Trophoblast cell (in vitro differentiated cells and primary cell): ENCODE measurements at regions not wholly inside any gene's neighbourhood (a gene's known extent, or its start where the extent isn't known, plus 50 kb on each side); places are given as distances from the start of the nearest gene placed in this dataset.
A peak's percentile ranks its signal among the peaks of the same experiment; 100 is the strongest.

Source experiments
- DNase-seq, 2 donors: peaks; one replicate each; pipeline ENCODE4 v3.0.0-alpha.2; 2016
- H2AFZ ChIP-seq: 2 replicates; pipeline ENCODE4 v1.6.1; 2013; ENCODE audit warnings: low read length, moderate library complexity, mild to moderate bottlenecking; ENCODE audit not compliant: insufficient read depth, poor library complexity
- H2AK5ac ChIP-seq: 2 replicates; pipeline ENCODE4 v1.6.1; 2013; ENCODE audit warnings: mild to moderate bottlenecking, low read length
- H2BK120ac ChIP-seq: 2 replicates; pipeline ENCODE4 v1.6.1; 2013; ENCODE audit warnings: low read length, mild to moderate bottlenecking, moderate library complexity; ENCODE audit not compliant: insufficient read depth, poor library complexity
- H2BK12ac ChIP-seq: 2 replicates; pipeline ENCODE4 v1.6.1; 2013; ENCODE audit warnings: mild to moderate bottlenecking, low read length, moderate library complexity
- H2BK5ac ChIP-seq: 2 replicates; pipeline ENCODE4 v1.6.1; 2013; ENCODE audit warnings: low read length, low read depth, moderate library complexity, mild to moderate bottlenecking; ENCODE audit not compliant: poor library complexity
- H3K14ac ChIP-seq: 2 replicates; pipeline ENCODE4 v1.6.1; 2013; ENCODE audit warnings: mild to moderate bottlenecking, low read length
- H3K18ac ChIP-seq: 2 replicates; pipeline ENCODE4 v1.6.1; 2013; ENCODE audit warnings: mild to moderate bottlenecking, low read length
- H3K23ac ChIP-seq: 2 replicates; pipeline ENCODE4 v1.6.1; 2013; ENCODE audit warnings: low read length
- H3K27ac ChIP-seq: 2 replicates; pipeline ENCODE4 v1.5.1; 2013; ENCODE audit warnings: low read depth, mild to moderate bottlenecking, inconsistent platforms, low read length, moderate library complexity
- H3K27me3 ChIP-seq: 2 replicates; pipeline ENCODE4 v1.6.1; 2013; ENCODE audit warnings: inconsistent platforms, mild to moderate bottlenecking, low read length, moderate library complexity; ENCODE audit not compliant: insufficient read depth
- H3K36me3 ChIP-seq, 2 experiments: 1 replicate in 1 of 2; 2 replicates in 1 of 2; pipeline ENCODE4 v1.6.1; 2013; ENCODE audit warnings: low read length in 2 of 2, mild to moderate bottlenecking in 2 of 2, moderate library complexity in 1 of 2; ENCODE audit not compliant: insufficient read depth in 2 of 2, control insufficient read depth in 1 of 2
- H3K4ac ChIP-seq: 2 replicates; pipeline ENCODE4 v1.6.1; 2013; ENCODE audit warnings: low read depth, mild to moderate bottlenecking, low read length, moderate library complexity
- H3K4me1 ChIP-seq, 2 experiments: 1 replicate in 1 of 2; 2 replicates in 1 of 2; pipeline ENCODE4 v1.6.1; 2013; ENCODE audit warnings: low read length in 2 of 2, mild to moderate bottlenecking in 2 of 2, moderate library complexity in 1 of 2; ENCODE audit not compliant: insufficient read depth in 2 of 2, control insufficient read depth in 1 of 2
- H3K4me2 ChIP-seq: 2 replicates; pipeline ENCODE4 v1.6.1; 2013; ENCODE audit warnings: inconsistent platforms, mild to moderate bottlenecking, low read length, moderate library complexity
- H3K4me3 ChIP-seq: 2 replicates; pipeline ENCODE4 v1.5.1; 2013; ENCODE audit warnings: mild to moderate bottlenecking, low read depth, low read length, inconsistent platforms
- H3K79me1 ChIP-seq: one replicate; pipeline ENCODE4 v1.6.1; 2013; ENCODE audit warnings: low read length
- H3K79me2 ChIP-seq: 2 replicates; pipeline ENCODE4 v1.6.1; 2013; ENCODE audit warnings: low read length, mild to moderate bottlenecking; ENCODE audit not compliant: control insufficient read depth, insufficient read depth, poor library complexity
- H3K9ac ChIP-seq: 2 replicates; pipeline ENCODE4 v1.6.1; 2013; ENCODE audit warnings: mild to moderate bottlenecking, low read length
- H3K9me3 ChIP-seq: 2 replicates; pipeline ENCODE4 v1.6.1; 2013; ENCODE audit warnings: low read depth, mild to moderate bottlenecking, control low read depth, inconsistent platforms, low read length; ENCODE audit not compliant: insufficient read depth
- H4K12ac ChIP-seq: 2 replicates; pipeline ENCODE4 v1.6.1; 2013; ENCODE audit warnings: low read depth, mild to moderate bottlenecking, low read length, moderate library complexity
- H4K8ac ChIP-seq: 2 replicates; pipeline ENCODE4 v1.6.1; 2013; ENCODE audit warnings: low read depth, mild to moderate bottlenecking, low read length, moderate library complexity
- H4K91ac ChIP-seq: one replicate; pipeline ENCODE4 v1.6.1; 2013; ENCODE audit warnings: low read depth, mild to moderate bottlenecking, low read length, moderate library complexity
- WGBS: extraction: QIAGEN DNeasy Blood & Tissue Kit; methylation state at CpG from one replicate; pipeline ENCODE4 v1.1.7; 2013; ENCODE audit warnings: missing lambda C conversion rate; ENCODE audit not compliant: insufficient read length, insufficient coverage; ENCODE audit errors: extremely low coverage; 5-methylcytosine and 5-hydroxymethylcytosine counted together

DNA sequence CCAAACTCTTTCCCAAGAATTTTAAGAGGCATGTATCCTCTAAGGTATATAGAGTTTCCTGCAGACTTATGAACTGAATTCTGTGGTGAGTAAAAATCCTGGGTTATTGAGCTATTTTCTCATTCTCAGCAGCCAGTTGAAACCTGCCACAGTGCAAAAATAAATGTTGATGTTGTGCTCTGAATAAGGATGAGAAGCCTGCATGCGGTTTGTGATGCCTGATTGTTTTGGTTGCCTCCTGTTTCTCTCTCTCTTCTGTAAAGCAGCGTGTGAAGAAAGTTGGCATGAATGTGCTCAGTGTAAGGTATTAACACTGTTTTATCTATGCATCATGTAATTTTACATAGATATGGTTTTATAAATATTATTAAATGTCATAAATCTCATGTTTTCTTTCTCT is 452.6 kb downstream of the CDH2 start:
- Histone ChIP-seq H2BK12ac (no peak overlapping the region), H3K79me2 (no peaks in the 10 kb centered on the region), H3K27me3 (no peaks in the 10 kb centered on the region), H2BK120ac (no peak overlapping the region), H3K23ac (no peak overlapping the region), H4K91ac (no peak overlapping the region), H3K4me1 (no peaks in the 10 kb centered on the region), H2BK5ac (no peak overlapping the region), H3K4ac (no peak overlapping the region), H3K9me3 (peaks cover 2% of the 10 kb centered on the region), H3K79me1 (no peaks in the 10 kb centered on the region), H4K8ac (no peak overlapping the region), H3K14ac (no peak overlapping the region), H3K9ac (no peak overlapping the region), H3K4me3 (no peak overlapping the region), H3K4me2 (no peak overlapping the region), H4K12ac (no peak overlapping the region), H2AFZ (no peak overlapping the region), H2AK5ac (no peak overlapping the region), H3K18ac (no peak overlapping the region), H3K27ac (no peak overlapping the region), H3K36me3 (no peaks in the 10 kb centered on the region)
- WGBS: no CpG with 5 or more reads among the region's 2 CpGs
- no peak for DNase-seq

DNA sequence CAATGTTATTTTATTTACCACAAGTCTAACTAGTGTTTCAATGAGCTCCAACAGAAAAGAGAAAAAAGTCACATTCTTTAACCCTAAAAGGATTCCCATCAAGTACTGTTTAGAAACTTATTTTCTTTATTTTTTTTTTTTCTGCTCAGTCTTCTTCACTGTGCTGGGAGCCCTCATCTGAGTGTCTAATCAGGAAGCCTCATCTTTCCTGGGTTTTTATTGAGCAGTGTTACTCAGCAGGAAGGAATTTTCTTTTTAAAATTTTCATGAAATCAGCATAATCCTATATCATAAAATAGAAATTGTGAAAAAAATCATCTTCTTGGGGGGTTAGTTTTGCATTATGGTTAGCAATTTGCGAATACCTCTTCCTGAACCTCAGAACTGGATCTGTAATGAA is 453.8 kb downstream of the CDH2 start:
- no peak overlapping the region for H2BK12ac ChIP-seq
- peaks cover 2% of the 10 kb centered on the region for H3K9me3 ChIP-seq
- no peak overlapping the region for H2BK120ac ChIP-seq
- no peak overlapping the region for H3K23ac ChIP-seq
- no peak overlapping the region for H3K14ac ChIP-seq
- H3K4me2 ChIP-seq: no peak overlapping the region
- H3K36me3 ChIP-seq: no peaks in the 10 kb centered on the region
- H3K4me3 ChIP-seq: no peak overlapping the region
- no peak overlapping the region for H2AFZ ChIP-seq
- peak in 1 of 2 donors; percentile 10 for DNase-seq
- H3K27me3 ChIP-seq: no peaks in the 10 kb centered on the region
- no peak overlapping the region for H2AK5ac ChIP-seq
- H4K91ac ChIP-seq: no peak overlapping the region
- no peak overlapping the region for H3K18ac ChIP-seq
- no peak overlapping the region for H4K12ac ChIP-seq
- H3K9ac ChIP-seq: no peak overlapping the region
- WGBS: no CpG with 5 or more reads among the region's 1 CpG
- H4K8ac ChIP-seq: no peak overlapping the region
- no peak overlapping the region for H3K4ac ChIP-seq
- no peaks in the 10 kb centered on the region for H3K4me1 ChIP-seq
- H2BK5ac ChIP-seq: no peak overlapping the region
- H3K79me1 ChIP-seq: no peaks in the 10 kb centered on the region
- no peak overlapping the region for H3K27ac ChIP-seq
- H3K79me2 ChIP-seq: no peaks in the 10 kb centered on the region

DNA sequence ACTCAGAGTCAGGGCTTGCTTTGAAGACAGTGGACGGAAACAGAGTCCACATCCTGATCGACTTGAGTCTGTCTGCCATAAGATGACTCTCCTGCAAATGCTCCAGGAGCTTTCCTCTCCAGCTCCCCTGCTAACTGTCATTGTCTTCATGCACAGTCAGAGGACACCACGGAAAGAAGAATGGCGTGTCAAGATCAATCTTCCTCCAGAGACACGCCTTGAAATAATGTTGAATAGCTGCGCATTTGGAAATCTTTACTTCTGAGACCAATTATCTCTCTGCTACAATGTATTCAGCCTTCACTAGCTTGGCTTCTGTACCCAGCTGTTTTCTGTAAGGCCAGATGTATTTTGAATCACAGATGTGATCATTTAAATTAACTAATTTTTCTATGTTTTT is 457.2 kb downstream of the CDH2 start:
- no peaks in the 10 kb centered on the region for H3K9me3 ChIP-seq
- no peak overlapping the region for H3K18ac ChIP-seq
- H2BK120ac ChIP-seq: no peak overlapping the region
- no peaks in the 10 kb centered on the region for H3K79me2 ChIP-seq
- H2BK5ac ChIP-seq: no peak overlapping the region
- H3K79me1 ChIP-seq: no peaks in the 10 kb centered on the region
- H3K23ac ChIP-seq: no peak overlapping the region
- H3K9ac ChIP-seq: no peak overlapping the region
- H3K36me3 ChIP-seq: no peaks in the 10 kb centered on the region
- H2BK12ac ChIP-seq: no peak overlapping the region
- H3K27me3 ChIP-seq: no peaks in the 10 kb centered on the region
- H3K4me1 ChIP-seq: no peaks in the 10 kb centered on the region
- no peak overlapping the region for H4K8ac ChIP-seq
- no peak overlapping the region for H3K4me2 ChIP-seq
- no CpG with 5 or more reads among the region's 6 CpGs for WGBS
- no peak overlapping the region for H2AFZ ChIP-seq
- no peak overlapping the region for H4K91ac ChIP-seq
- no peak overlapping the region for H3K4ac ChIP-seq
- H4K12ac ChIP-seq: no peak overlapping the region
- no peak overlapping the region for H3K4me3 ChIP-seq
- no peak overlapping the region for H3K27ac ChIP-seq
- H3K14ac ChIP-seq: no peak overlapping the region
- no peak for DNase-seq
- H2AK5ac ChIP-seq: no peak overlapping the region

DNA sequence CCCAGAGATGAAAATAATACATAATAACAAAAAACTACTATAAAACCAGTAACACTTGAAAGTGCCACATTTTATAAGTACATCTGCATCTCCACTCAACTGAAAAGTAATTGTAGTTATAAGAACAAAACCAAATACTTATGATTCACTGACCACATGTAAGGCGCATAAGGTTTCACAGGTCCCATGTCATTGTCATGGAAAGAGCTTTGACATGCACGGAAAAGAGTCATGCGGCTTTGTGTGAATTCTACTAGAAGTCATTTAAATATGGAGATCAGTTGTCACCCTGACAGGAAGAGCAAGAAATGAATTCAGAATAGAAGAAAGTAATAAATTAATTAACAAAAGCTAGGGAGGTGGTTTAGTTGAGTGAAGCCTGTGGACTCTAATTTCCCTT is 459.1 kb downstream of the CDH2 start:
- Histone ChIP-seq H2AK5ac (no peak overlapping the region), H2BK12ac (no peak overlapping the region), H3K18ac (no peak overlapping the region), H2BK120ac (no peak overlapping the region), H4K12ac (no peak overlapping the region), H3K14ac (no peak overlapping the region), H3K4me2 (no peak overlapping the region), H3K4ac (no peak overlapping the region), H3K9me3 (no peaks in the 10 kb centered on the region), H4K8ac (no peak overlapping the region), H2AFZ (no peak overlapping the region), H3K27ac (no peak overlapping the region), H2BK5ac (no peak overlapping the region), H3K4me3 (no peak overlapping the region), H3K79me1 (no peaks in the 10 kb centered on the region), H3K27me3 (no peaks in the 10 kb centered on the region), H3K23ac (no peak overlapping the region), H3K9ac (no peak overlapping the region), H4K91ac (no peak overlapping the region), H3K36me3 (no peaks in the 10 kb centered on the region), H3K4me1 (no peaks in the 10 kb centered on the region), H3K79me2 (no peaks in the 10 kb centered on the region)
- no CpG with 5 or more reads among the region's 3 CpGs for WGBS
- no peak for DNase-seq
